Renal cortical epithelial cell (primary cell): ENCODE measurements at regions not wholly inside any gene's neighbourhood (a gene's known extent, or its start where the extent isn't known, plus 50 kb on each side); places are given as distances from the start of the nearest gene placed in this dataset.

ENCODE experiments used
- DNase-seq: peaks from one replicate; pipeline ENCODE4 v3.0.0-alpha.2; 2011; ENCODE audit warnings: low read depth

DNA sequence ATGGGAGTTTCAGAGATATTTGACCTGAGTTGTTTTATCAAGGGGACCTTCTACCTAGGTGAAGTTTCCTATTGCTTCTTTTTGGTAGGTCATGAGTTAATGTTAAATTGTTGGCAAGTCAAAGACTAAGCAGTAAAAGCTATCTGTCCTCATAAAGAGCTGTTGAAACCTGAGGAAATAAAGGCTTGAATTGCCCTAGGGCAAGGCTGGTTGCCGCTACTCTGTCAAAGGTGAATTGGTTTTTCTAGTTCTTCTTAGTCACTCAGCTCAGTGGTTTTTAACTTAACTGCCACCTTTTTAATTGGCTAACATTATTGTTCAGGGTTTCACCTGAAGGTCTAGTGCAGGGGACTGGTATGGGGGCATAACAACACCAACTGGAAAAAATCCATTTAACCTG, 441.6 kb upstream of the FBXO33 start:
- DNase-seq, result peak; percentile 94

GRCh38 chr14:39868949-39869348, 436.7 kb upstream of the FBXO33 start:
- DNase-seq, result no peak

- no peak for DNase-seq
Observed at GRCh38 chr14:39868251-39868650, 436.0 kb upstream of the FBXO33 start.

DNA sequence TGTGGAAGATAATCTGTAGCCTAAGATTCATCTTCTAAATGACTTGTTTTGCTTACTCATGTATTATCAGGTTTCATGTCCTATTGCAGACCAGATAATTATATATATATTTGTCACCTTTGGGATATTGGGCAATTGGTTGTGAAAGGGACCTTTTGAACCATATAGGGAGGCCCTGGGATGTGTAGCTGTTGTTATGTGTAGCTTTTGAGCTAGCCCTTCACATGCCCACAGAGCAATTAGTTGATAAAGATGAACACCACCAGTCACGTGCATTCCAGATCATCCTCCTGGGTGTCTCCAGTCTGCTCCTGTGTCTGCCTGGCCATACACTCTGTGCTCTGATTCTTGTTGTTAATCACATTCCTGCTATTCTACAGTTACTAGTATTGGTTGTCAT, 431.2 kb upstream of the FBXO33 start:
- DNase-seq, result no peak

DNA sequence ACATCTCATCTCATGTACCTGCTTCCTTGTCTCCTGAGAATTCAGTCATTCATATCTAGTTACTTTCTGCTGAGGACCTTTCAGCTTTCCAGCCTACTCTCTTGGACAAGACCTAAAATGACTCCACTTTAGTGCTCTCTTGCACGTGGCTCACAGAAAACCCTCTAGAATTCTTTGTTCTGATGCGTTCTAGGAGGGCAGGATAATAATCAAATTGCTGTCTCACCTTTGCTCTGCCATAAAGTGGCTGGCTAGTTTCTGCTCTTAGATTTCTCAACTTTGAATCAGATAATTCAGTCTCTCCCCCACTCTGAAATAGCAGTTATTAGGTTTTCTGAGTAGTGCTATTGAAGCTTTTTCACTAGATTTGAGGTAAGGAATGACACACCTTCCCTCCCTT, 429.5 kb upstream of the FBXO33 start:
- no peak for DNase-seq

DNA sequence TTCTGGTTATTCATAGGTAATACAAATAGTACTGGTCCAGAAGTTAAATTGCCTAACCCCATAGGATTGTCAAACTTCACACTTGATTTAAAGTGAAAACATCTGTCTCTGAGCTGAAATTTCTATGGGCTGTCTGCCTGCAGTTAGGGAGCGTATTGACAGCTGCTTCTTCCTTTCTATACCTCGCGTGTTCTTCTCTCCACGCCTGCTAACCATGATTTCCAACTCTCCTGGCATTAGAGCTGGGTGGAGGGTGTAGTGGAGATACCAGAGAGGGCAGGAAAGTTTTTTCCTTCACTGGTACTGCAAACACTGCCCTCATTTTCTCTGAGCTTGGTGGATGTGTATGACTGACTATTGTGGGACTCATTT, 429.0 kb upstream of the FBXO33 start:
- no peak for DNase-seq

DNA sequence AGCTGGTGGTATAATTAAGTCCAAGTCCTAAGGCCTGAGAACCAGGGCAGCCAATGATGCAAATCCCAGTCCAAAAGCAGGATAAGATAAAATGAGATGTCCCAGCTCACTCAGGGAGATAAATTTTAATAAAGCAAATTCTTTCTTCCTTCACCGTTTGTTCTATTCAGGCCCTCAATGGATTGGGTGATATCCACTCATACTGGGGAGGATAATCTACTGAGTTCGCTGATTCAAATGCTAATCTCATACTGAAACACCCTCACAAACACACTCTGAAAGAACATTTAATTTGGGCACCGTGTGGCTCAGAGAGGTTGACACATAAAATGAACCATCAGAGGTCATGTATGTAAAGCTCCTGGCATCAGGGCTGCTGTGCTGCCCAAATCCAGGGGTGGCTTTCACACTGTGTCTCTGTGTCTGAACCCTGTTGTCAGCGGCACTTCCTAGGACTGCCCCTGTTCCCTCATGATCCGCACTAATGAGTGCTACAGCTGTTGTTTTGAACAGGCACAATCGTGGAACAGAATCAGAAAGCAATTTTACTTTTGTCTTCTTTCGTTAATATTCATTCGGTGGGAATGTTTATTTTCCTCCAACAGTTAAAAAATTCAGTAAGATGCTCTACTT, 428.5 kb upstream of the FBXO33 start:
- no peak for DNase-seq

GRCh38 chr14:39859314-39859713, 427.1 kb upstream of the FBXO33 start:
- DNase-seq, result no peak

- no peak for DNase-seq
Observed at GRCh38 chr14:39857376-39858055, 425.3 kb upstream of the FBXO33 start.

GRCh38 chr14:39853441-39853840, 421.2 kb upstream of the FBXO33 start:
- DNase-seq, result no peak

DNA sequence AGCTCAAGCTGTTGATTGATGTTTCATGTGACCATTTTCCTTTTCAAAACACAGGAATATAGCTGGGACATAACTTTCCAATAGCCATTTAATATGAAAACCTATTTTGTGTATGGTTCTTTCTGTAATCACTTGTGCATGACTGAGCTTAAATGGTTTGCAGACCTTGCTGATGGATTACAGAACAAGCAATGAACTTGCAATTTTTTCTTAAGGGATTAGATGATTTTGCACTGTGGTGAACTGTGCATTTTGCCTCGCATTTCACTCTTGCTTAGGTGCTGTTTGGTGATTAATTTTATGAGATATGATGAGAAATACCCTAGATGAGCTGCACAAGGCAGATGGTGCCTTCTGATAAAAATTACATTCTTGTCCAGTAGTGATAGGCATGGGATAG, 419.0 kb upstream of the FBXO33 start:
- DNase-seq, result no peak

- no peak for DNase-seq
Observed at GRCh38 chr14:39847852-39848251, 415.6 kb upstream of the FBXO33 start.

GRCh38 chr14:39847194-39847593, 415.0 kb upstream of the FBXO33 start:
- DNase-seq, result peak; percentile 90

DNA sequence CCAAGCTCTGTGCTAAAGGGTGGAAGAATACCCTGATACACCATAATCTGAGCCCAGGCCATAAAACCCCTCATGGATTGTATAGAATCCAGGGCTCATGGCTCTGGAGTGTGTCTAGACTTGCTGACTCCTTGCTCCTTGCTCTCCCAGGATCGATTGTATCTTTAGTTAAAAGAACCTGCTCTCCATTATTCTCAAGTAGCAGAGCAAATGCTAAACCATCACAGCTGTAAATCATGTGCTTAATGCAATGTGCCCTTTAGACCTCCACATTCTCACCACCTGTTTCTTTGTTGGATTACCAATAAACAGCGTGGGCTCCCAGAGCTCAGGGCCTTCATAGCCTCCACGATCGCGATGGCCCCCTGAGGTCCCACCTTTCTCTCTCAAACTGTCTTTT, 411.6 kb upstream of the FBXO33 start:
- DNase-seq, result no peak

- peak; percentile 37 for DNase-seq
Observed at GRCh38 chr14:39841088-39841487, 408.9 kb upstream of the FBXO33 start.

DNA sequence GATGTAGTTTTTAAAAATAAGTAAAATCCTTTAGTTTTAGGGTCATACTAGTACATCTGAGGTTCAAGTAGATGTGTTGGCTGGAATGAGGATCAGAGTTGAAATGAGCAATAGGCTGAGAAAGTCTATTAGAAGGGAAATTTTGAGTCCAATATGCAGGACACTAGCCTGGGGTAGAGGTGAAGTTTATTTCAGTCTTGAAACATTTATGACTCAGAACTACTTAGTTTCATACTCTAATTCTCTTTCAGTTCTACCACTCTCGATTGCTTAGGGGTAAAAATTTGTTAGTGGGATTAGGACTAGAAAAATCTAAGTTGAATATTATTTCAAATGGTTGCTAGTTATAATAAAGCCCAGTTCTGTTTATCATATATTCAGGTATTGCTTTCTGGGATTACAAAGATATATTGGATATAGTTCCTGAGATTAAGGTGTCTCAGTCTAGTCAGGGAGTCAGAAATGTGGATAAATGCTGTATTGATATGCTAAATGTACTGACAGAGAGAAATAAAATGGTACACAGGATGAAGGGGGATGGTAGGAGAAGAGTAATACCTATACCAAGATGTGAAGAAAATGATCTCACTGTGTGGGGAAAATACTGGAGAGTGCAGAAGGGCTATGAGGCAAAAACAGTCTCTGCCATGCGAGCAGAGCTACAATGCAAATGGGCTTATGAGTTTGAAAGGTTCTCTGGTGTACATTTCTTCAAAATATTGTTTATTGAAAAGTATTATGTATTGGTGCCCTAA, 395.8 kb upstream of the FBXO33 start:
- DNase-seq, result peak; percentile 11

GRCh38 chr14:39812532-39813320, 380.5 kb upstream of the FBXO33 start:
- no peak for DNase-seq

DNA sequence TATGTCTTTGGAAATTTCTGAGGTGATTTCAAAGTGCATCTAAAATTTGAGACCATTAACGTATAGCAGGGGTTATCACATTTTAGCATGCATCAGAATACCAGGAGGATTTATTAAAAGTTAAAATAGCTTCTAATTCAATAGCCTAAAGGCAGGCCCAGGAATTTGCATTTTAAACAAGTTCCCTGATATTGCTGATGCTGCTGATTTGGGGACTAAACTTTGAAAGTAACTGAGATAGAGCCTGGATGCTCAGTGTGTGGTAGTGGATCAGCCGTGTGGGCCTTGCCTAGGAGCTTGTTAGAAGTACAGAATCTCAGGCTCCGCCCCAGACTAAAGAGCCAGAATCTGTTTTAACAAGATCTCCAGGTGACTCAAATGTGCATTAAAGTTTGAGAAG, 375.0 kb upstream of the FBXO33 start:
- DNase-seq, result no peak

GRCh38 chr14:39784461-39784860, 352.2 kb upstream of the FBXO33 start:
- no peak for DNase-seq

GRCh38 chr14:39781466-39781865, 349.2 kb upstream of the FBXO33 start:
- no peak for DNase-seq

DNA sequence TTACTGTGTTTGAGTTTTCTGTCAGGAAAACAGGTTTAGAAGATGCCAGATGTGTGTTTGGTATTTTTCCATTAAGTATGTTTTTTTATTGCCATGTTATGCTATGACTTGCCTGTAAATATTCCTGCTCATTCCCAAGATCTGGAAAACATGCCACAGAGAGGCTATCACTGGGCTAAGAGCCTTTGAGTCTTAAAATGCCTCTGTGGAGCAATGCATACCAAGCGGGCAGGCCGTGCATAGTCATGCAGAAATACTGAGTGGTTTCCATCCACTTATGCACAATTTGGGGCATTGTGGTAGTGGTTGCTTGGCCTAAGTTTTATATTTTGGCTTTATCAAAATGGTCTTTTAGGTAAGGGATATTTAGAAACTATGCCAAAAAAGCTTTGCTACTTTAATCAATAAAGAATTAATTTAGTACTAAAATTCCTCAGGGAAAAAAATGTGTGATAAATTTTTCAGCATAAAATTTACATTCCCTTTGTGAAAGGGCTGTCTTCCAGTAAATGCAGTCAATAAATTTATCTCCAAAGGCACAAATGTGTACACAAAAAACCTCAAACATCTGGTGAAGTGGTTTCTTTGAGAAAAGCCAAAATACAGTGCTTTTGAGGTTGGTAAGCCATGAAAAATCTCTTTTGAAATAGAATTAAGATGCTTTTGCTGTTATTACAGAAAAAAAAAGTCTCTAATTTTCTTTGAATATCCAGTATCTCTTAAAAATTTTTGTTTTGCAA, 341.3 kb upstream of the FBXO33 start:
- DNase-seq, result no peak

DNA sequence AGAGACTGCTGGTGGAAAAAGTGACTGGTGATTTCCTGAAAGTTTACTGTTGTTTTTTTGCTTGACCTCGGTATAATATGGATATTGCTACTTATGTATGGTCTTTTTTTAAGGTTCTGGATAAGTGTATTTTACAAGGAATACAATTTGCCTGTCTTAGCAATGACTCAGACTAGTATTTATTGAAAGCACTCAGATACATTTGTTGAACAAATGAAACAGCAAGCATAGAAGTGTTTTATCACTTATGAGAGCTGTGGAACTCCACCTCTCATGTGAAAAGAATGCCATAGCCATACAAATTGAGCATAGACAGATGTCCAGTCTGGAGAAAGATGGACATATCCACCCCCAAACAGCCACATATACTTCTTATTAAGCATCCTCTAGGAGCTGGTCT, 340.4 kb upstream of the FBXO33 start:
- no peak for DNase-seq
